Upper lobe of left lung (tissue), 4 donors: ENCODE measurements at regions not wholly inside any gene's neighbourhood (a gene's known extent, or its start where the extent isn't known, plus 50 kb on each side); places are given as distances from the start of the nearest gene placed in this dataset.

Experiments used
- POLR2AphosphoS5 ChIP-seq, 2 donors: sonication (generic); formaldehyde crosslinking; IDR thresholded peaks; one replicate each; pipeline ENCODE4 v1.5.1; 2017; ENCODE audit warnings: antibody characterized with exemption in 2 of 2
- TF ChIP-seq, protein P1 (sequence below), 6 experiments: fragments of 450-650 bp in 4 of 6; fragments of 200-600 bp in 2 of 6; sonication (generic) in 2 of 6; IDR thresholded peaks; one replicate each; pipeline ENCODE4 v1.5.1; 2016 to 2019; ENCODE audit warnings: antibody characterized with exemption in 6 of 6

GRCh38 chr14:104378698-104379113 is 200.9 kb upstream of the C14orf180 start:
- TF ChIP-seq, protein P1, sequence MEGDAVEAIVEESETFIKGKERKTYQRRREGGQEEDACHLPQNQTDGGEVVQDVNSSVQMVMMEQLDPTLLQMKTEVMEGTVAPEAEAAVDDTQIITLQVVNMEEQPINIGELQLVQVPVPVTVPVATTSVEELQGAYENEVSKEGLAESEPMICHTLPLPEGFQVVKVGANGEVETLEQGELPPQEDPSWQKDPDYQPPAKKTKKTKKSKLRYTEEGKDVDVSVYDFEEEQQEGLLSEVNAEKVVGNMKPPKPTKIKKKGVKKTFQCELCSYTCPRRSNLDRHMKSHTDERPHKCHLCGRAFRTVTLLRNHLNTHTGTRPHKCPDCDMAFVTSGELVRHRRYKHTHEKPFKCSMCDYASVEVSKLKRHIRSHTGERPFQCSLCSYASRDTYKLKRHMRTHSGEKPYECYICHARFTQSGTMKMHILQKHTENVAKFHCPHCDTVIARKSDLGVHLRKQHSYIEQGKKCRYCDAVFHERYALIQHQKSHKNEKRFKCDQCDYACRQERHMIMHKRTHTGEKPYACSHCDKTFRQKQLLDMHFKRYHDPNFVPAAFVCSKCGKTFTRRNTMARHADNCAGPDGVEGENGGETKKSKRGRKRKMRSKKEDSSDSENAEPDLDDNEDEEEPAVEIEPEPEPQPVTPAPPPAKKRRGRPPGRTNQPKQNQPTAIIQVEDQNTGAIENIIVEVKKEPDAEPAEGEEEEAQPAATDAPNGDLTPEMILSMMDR (IDR thresholded peaks at IDR 0.05): no peak
- no peak for TF ChIP-seq POLR2AphosphoS5 (IDR thresholded peaks at IDR 0.05)
